Activated CD4-positive, CD25-positive, alpha-beta regulatory T cell treated with anti-CD3 and anti-CD28 coated beads, Interleukin-2, amount 50 U/mL, for 24 hours (primary cell): ENCODE measurements at regions not wholly inside any gene's neighbourhood (a gene's known extent, or its start where the extent isn't known, plus 50 kb on each side); places are given as distances from the start of the nearest gene placed in this dataset.
"Not testable (repeated sequence)": the region's sequence is repeated elsewhere in the genome, so short reads cannot be mapped to it uniquely, and the experiment has no call there.

Experiments
- ATAC-seq, 2 donors: fragments of 150-1000 bp; cut with Tn5 transposase; one replicate each; pipeline ENCODE4 v1.10.0; 2021; ENCODE audit warnings: mild to moderate bottlenecking in 1 of 2, moderate library complexity in 1 of 2

- ATAC-seq: no peak
These were observed 204.2 kb upstream of the PLD5 start for GRCh38 chr1:242728696-242729095.

GRCh38 chr1:242723044-242723716, 198.7 kb upstream of the PLD5 start:
- ATAC-seq: no peak

- ATAC-seq: no peak
These were observed 194.5 kb upstream of the PLD5 start for GRCh38 chr1:242718967-242719366.

- ATAC-seq: no peak
These were observed 187.8 kb upstream of the PLD5 start for GRCh38 chr1:242712248-242712647.

- no peak for ATAC-seq
These were observed 186.3 kb upstream of the PLD5 start for GRCh38 chr1:242710847-242711246.

- ATAC-seq: no peak
These were observed 185.8 kb upstream of the PLD5 start for GRCh38 chr1:242710286-242710685.

GRCh38 chr1:242703467-242703866, 179.0 kb upstream of the PLD5 start:
- ATAC-seq: no peak

GRCh38 chr1:242692988-242693387, 168.5 kb upstream of the PLD5 start:
- no peak for ATAC-seq

GRCh38 chr1:242691610-242691945, 167.1 kb upstream of the PLD5 start:
- ATAC-seq: no peak

- peak in 1 of 2 donors; percentile 9 for ATAC-seq
These were observed 166.5 kb upstream of the PLD5 start for GRCh38 chr1:242690849-242691609.

- ATAC-seq: no peak
These were observed 164.9 kb upstream of the PLD5 start for GRCh38 chr1:242689378-242689777.

GRCh38 chr1:242674951-242675645, 150.6 kb upstream of the PLD5 start:
- ATAC-seq: no peak

- no peak for ATAC-seq
These were observed 149.2 kb upstream of the PLD5 start for GRCh38 chr1:242673652-242674051.

- not testable (repeated sequence) for ATAC-seq
These were observed 148.7 kb upstream of the PLD5 start for GRCh38 chr1:242673165-242673564.

- ATAC-seq: no peak
These were observed 145.5 kb upstream of the PLD5 start for GRCh38 chr1:242670019-242670418.

- no peak for ATAC-seq
These were observed 138.4 kb upstream of the PLD5 start for GRCh38 chr1:242662886-242663285.

GRCh38 chr1:242653772-242654171, 129.3 kb upstream of the PLD5 start:
- not testable (repeated sequence) for ATAC-seq

GRCh38 chr1:242651817-242652216, 127.3 kb upstream of the PLD5 start:
- ATAC-seq: no peak

GRCh38 chr1:242641461-242641860, 117.0 kb upstream of the PLD5 start:
- ATAC-seq: no peak

- ATAC-seq: no peak
These were observed 114.6 kb upstream of the PLD5 start for GRCh38 chr1:242639104-242639503.

GRCh38 chr1:242634732-242635131, 110.2 kb upstream of the PLD5 start:
- ATAC-seq: no peak

- no peak for ATAC-seq
These were observed 104.9 kb upstream of the PLD5 start for GRCh38 chr1:242629396-242629795.

- ATAC-seq: no peak
These were observed 99.3 kb upstream of the PLD5 start for GRCh38 chr1:242623756-242624155.

- no peak for ATAC-seq
These were observed 98.6 kb upstream of the PLD5 start for GRCh38 chr1:242623119-242623518.
